AG04450 (cell line): ENCODE measurements at regions not wholly inside any gene's neighbourhood (a gene's known extent, or its start where the extent isn't known, plus 50 kb on each side); places are given as distances from the start of the nearest gene placed in this dataset.
A peak's percentile ranks its signal among the peaks of the same experiment; 100 is the strongest.
"Not testable (repeated sequence)": the region's sequence is repeated elsewhere in the genome, so short reads cannot be mapped to it uniquely, and the experiment has no call there.

ENCODE experiments used
- CTCF ChIA-PET: fragments of 300-600, 350-600 bp; formaldehyde crosslinking; extraction: SDS; loops from one replicate; lab custom pipeline; 2022; ENCODE audit warnings: antibody characterized with exemption, inconsistent platforms; lab: Charles Lee
- POLR2A ChIA-PET: fragments of 350-600 bp; formaldehyde crosslinking; extraction: SDS; loops from one replicate; lab custom pipeline; 2021; ENCODE audit warnings: antibody characterized with exemption, inconsistent platforms; lab: Yijun Ruan, JAX
- DNase-seq: peaks from one replicate; pipeline ENCODE4 v3.0.0-alpha.2; 2011; ENCODE audit warnings: low read depth, low spot score
- H3K27ac ChIP-seq: one replicate; pipeline ENCODE4 v1.5.1; 2012; ENCODE audit warnings: low read depth, low read length, control low read depth
- H3K27me3 ChIP-seq: one replicate; pipeline ENCODE4 v1.6.0; 2012; ENCODE audit warnings: low read length; ENCODE audit not compliant: control insufficient read depth, insufficient read depth
- H3K4me3 ChIP-seq: 2 replicates; pipeline ENCODE4 v1.5.1; 2011; ENCODE audit warnings: mild to moderate bottlenecking, low read depth, low read length, control low read depth
- H3K9me3 ChIP-seq: 2 replicates; pipeline ENCODE4 v1.5.1; 2012; ENCODE audit warnings: low read length; ENCODE audit not compliant: control insufficient read depth, insufficient read depth
- TF ChIP-seq, protein P1 (sequence below): IDR thresholded peaks from 2 replicates; pipeline ENCODE4 v1.5.1; 2011; ENCODE audit warnings: low read depth, low read length, control low read depth, inconsistent platforms

DNA sequence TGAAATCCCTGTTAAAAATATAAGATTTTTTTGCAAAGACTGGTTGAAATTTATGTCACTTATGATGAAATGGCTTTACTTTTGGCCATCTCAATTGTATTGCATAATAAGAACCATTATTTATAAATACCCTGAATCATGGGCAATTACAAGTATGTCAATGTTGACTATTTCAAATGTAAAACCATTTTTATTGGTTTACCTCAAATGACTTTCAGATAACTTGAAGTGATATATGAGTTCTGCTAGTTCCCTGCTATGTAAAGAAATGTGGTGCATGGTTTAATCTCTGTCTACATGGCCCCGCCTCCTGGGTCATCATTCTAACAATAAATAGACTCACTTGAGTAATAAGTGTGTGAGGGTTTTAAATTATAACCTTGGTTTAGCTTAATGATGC, 275.6 kb upstream of the PREP start:
- Histone ChIP-seq H3K9me3 (no peaks in the 10 kb centered on the region; the same call in 1 of the 2 replicates), H3K27ac (no peak overlapping the region), H3K4me3 (no peak overlapping the region), H3K27me3 (no peaks in the 10 kb centered on the region)
- DNase-seq = no peak
- ChIA-PET CTCF (no interaction called here), POLR2A (no interaction called here)
- TF ChIP-seq, protein P1, sequence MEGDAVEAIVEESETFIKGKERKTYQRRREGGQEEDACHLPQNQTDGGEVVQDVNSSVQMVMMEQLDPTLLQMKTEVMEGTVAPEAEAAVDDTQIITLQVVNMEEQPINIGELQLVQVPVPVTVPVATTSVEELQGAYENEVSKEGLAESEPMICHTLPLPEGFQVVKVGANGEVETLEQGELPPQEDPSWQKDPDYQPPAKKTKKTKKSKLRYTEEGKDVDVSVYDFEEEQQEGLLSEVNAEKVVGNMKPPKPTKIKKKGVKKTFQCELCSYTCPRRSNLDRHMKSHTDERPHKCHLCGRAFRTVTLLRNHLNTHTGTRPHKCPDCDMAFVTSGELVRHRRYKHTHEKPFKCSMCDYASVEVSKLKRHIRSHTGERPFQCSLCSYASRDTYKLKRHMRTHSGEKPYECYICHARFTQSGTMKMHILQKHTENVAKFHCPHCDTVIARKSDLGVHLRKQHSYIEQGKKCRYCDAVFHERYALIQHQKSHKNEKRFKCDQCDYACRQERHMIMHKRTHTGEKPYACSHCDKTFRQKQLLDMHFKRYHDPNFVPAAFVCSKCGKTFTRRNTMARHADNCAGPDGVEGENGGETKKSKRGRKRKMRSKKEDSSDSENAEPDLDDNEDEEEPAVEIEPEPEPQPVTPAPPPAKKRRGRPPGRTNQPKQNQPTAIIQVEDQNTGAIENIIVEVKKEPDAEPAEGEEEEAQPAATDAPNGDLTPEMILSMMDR = no peak

DNA sequence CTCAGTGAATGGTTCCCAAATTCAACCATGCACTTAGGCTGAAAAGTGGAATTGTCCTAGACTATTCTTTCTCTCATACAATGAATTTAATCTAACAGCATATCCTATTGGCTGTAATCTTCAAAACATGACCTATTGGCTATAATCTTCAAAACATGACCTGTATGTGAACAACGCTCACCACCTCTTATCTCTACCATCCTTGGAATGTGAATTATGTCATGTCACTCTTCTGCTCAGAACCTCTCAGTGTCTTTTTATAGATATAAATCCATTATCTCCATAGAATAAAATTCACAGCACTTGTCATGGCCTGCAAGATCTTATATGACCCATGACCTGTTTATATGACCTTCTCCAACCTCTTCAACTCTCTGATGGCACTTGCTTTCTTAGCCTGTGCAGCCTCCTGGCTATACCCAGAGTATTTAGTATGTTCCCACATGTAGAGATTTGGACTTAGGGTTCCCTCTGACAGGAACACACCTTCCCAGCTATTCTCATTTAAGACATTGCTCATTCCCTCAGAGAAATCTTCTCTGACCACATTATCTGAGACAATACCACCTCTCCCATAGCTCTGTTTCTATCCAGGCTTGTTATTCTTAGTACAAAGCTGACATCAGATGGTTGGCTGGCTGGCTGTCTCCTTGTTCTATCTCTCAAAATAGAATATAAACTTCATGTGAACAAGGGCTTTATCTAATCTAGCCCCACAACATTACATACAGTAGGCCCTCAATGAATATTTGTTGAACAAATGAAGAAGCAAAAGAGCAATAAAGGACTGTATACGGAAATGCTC, 275.0 kb upstream of the PREP start:
- ChIA-PET CTCF (interaction anchor here (1.0 kb wide), 1 partner anchor 246 kb away, joined by 3 read pairs; no protein-coding TSS in a partner anchor), POLR2A (no interaction called here)
- Histone ChIP-seq H3K4me3 (no peak overlapping the region), H3K27ac (no peak overlapping the region), H3K9me3 (no peaks in the 10 kb centered on the region; the same call in 1 of the 2 replicates), H3K27me3 (no peaks in the 10 kb centered on the region)
- no peak for DNase-seq
- TF ChIP-seq, protein P1 = no peak

DNA sequence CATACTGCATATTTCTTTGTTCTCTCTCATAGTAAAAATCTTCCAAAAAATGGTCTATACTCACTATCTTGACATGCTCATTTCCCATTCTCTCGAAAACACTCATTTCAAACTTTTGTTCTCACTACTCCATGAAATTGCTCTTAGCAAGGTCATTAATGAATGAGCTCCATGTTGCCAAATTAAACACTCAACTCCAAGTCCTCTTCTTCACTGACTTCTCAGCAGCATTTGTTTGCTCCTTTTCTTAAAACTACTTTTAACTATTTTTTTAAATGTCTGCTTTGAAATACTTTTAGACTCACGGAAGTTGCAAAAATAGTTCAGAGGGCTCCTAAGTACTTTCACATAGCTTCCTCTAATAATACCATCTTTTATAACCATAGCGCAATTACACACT, 274.0 kb upstream of the PREP start:
- CTCF ChIA-PET = interaction anchor here (1.0 kb wide), 4 partner anchors 188 to 624 kb away, joined by 3 read pairs; no protein-coding TSS in a partner anchor

DNA sequence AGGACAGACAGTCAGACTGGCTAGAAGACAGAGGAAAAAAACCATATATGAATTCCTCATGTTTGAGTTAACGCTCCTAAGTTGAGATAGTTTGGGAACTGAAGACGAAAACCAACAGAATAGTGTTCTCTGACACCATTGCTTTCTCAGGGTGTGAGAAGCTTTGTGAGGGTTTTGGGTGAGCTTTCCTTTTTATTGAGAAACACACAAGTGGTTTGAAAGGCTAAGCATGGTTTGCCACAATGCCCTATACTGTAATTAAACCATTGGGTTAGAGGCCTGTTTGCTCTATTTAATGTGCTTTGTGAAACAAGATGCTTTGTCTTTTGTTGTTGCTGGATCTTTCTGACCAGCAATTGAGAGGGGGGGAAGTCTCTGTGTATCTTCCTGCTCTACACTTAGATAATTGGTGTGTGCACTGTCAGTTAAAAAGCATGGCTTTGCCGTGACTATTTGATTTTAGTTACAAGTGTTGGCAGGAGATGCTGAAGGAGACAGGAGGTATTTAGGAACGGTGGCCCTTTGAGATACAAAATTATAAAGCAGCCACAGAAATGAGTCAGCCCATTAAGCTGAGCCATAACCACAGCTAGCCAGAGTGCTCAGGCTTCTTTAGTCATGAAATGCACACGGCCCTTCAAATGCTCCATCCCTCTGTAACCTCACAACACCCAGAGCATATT, 273.0 kb upstream of the PREP start:
- ChIA-PET POLR2A (interaction anchor here (0.6 kb wide), 1 partner anchor 244 kb away, joined by 4 read pairs; no protein-coding TSS in a partner anchor), CTCF (interaction anchor here (0.6 to 1.0 kb wide), 3 partner anchors 187 to 595 kb away, joined by 3 to 5 read pairs (median 3); no protein-coding TSS in a partner anchor)
- TF ChIP-seq, protein P1 = no peak
- no peaks in the 10 kb centered on the region; the same call in 1 of the 2 replicates for H3K9me3 ChIP-seq
- H3K27ac ChIP-seq = no peak overlapping the region
- DNase-seq = peak; percentile 37
- H3K4me3 ChIP-seq = no peak overlapping the region
- H3K27me3 ChIP-seq = no peaks in the 10 kb centered on the region

More for the DNA sequence above, 274.0 kb upstream of the PREP start:
- no peaks in the 10 kb centered on the region for H3K27me3 ChIP-seq
- no peak for DNase-seq
- TF ChIP-seq, protein P1 = no peak
- no peak overlapping the region for H3K4me3 ChIP-seq
- POLR2A ChIA-PET = no interaction called here
- no peaks in the 10 kb centered on the region; the same call in 1 of the 2 replicates for H3K9me3 ChIP-seq
- no peak overlapping the region for H3K27ac ChIP-seq

DNA sequence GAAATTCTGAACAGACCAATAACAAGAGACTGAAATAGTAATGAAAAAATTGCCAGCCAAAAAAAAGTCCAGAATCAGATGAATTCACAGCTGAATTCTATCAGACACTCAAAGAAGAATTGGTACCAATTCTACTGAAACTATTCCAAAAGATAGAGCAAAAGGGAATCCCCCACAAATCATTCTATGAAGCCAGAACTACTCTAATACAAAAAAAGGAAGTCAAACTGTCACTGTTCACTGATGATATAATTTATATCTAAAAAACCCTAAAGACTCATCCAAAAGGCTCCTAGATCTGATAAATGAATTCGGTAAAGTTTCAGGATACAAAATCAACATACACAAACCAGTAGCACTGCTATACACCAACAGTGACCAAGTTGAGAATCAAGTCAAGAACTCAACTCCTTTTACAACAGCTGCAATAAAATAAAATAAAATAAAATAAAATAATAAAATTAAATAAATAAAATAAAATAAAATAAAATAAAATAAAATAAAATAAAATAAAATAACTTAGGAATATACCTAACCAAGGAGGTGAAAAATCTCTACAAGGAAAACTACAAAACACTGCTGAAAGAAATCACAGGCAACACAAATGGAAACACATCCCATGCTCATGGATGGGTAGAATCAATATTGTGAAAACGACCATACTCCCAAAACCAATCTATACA, 270.1 kb upstream of the PREP start:
- H3K4me3 ChIP-seq, H3K27ac ChIP-seq, DNase-seq, H3K9me3 ChIP-seq, POLR2A ChIA-PET, CTCF ChIA-PET, H3K27me3 ChIP-seq: not testable (repeated sequence)
